Activated CD4-positive, alpha-beta T cell treated with anti-CD3 and anti-CD28 coated beads, Interleukin-2, amount 50 U/mL, for 4 hours (primary cell): ENCODE measurements at regions not wholly inside any gene's neighbourhood (a gene's known extent, or its start where the extent isn't known, plus 50 kb on each side); places are given as distances from the start of the nearest gene placed in this dataset.

Source experiments
- DNase-seq, 2 experiments: peaks; one replicate each; pipeline ENCODE4 v3.0.0-alpha.2; 2020

DNA sequence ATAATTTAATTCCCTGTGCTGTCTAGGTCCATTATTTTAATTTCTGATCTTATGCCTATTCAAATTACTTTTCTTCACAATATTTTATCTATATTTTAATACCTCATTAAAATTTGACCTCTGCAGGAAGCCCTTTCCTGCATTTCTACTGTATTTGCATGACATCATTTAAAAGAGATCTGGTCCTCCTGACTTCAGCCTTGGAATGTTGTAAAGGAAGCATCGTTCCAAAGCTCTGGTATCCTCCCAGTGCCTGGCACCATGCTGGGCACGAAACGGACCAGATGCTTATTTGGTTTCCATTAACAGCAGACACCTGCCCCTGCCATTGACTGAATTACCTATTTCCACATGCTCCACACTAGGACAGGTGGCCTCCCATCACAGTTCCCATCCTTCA lies 247.5 kb downstream of the KLF6 start:
- no peak for DNase-seq

DNA sequence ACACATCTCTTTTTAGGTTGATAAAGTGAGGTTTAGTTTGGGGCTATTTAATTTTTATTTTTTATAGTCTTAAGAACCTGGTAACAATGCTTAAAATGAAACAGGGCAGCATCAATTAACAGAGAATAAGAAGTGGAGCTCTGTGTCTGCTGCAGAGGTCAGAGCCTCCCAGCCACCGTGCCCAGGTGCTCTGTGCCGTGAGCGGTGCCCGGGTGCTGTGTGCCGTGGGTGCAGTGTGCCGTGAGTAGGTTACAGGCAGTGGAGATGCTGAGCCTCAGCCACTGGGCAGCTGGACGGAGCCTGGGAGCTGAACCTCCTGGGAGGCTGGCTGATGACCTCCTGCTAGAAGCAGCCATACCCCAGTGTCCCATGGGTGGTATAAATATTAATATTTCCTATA lies 250.0 kb downstream of the KLF6 start:
- DNase-seq: no peak

DNA sequence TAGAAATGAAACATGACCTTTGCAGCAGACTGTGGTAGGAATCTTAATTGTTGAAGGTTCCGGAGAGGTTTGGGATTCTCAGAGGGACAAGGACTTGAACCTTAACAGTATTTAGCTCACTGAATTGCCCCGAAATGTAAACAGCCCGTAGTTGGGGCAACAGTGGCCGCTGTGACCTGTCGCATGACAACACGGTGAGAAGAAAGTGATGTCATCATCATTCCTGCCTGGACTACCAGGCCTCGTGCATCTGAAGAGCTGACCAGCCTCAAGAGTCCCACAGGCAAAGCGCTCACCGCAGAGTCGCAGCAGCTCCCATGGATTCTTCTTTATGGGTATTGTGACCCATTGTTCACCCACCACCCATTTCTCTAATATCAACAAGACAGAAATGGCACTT lies 250.6 kb downstream of the KLF6 start:
- DNase-seq: no peak

DNA sequence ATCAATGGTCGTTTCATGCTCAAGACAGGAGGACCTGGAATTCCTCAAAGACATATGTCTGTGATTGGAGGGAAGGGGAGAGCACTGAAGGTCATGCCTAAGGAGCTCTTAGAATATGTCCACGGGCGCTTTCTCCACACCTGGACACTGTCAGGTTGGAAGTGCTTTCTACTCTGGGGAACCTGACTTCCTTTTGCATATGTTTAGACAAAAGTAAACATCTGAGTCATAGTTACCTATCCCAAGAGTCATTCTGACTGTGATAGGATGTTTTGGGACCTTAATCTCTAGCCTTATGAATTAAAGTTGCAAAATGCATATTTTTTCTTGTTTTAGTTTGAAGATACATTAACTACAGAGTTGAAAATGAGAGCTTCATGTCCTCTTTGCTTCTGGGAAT lies 251.7 kb downstream of the KLF6 start:
- no peak for DNase-seq

DNA sequence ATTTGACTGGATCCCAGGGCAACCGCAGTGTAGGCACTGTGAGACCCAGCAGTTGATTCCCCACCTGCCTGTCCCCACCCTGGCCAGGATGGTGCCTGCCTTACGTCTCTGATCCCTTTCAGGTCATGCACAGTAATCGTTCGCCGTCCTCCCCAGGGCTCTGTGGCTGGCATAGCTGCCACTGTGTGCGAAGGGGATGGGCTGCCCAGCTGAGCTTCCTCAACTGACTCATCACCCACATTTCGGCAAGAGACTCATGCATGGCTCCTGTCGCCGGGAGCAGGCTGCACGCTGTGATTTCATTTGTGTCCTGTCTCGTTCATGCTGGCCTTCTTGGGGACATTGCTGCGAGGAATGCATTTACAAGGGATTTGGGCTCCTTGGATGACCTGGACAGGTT lies 252.4 kb downstream of the KLF6 start:
- no peak for DNase-seq

DNA sequence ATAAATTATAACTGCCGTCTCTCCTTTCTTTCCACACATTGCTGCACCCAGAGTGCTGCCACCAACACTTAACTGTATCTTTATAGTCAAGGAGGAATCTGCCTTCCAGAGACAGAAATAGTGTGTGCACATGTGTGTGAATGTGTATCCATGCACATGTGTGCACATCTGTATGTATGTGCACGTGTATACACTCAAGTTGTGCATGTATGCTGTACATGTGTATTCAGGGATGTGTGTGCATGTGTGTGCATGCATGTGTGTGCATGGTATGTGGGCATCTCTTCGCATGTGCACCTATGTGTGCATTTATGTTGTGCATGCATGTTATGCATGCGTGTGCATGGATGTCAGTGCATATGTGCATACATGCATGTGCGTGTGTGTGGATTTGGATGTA lies 253.3 kb downstream of the KLF6 start:
- no peak for DNase-seq

DNA sequence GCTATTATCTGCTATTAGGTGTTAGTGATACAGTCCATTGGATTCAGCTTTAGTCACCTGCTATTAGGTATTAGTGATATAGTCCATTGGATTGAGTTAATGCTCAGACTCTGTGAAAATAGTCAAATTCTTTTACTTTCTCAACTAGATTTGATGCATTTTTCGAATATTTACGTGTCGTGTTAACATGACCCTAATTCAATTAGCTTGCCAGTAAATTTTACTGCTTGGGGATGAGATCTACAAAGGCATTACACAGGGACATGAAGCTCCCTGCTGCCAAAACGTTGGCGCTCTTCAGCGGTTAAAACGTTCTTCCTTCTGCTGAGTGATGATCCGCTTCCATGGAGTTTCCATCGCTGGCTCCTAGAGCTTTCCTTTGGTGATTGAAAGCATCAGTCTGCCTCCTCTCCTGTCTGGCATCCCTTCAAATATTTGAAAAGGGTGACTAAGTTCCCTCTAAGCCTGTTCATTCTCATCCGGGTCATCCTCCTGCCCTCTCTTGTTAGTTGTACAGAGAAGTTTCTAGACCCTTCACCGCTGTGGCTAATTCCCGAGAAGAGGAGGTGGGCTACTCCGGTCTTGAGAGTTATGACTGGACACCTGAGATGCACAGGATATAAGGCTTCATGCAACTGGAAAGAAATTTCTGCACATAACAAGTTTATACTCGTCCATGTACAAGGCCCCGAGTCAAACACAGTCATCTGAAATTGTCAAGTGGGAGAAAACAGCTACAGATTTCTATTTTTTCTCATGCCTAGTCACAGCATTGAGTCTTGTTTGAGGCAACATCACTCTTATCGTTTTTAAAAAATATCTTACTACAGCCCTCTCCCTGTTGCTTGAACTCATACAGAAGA lies 254.0 kb downstream of the KLF6 start:
- DNase-seq: no peak

DNA sequence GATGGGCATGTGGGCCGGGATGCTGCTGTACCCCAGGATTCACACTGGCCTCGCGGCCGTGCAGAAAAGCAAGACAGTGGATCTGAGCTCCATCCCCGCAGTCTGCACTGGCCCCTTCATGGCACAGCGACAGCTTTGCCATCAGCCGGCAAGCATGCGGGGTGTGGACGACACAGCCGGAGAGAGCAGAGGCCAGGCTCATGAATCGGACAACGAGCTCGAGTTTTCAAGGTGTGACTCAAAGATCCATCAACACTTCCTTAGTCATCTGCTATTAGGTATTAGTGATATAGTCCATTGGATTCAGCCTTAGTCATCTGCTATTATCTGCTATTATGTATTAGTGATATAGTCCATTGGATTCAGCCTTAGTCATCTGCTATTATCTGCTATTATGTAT lies 254.7 kb downstream of the KLF6 start:
- DNase-seq: no peak

DNA sequence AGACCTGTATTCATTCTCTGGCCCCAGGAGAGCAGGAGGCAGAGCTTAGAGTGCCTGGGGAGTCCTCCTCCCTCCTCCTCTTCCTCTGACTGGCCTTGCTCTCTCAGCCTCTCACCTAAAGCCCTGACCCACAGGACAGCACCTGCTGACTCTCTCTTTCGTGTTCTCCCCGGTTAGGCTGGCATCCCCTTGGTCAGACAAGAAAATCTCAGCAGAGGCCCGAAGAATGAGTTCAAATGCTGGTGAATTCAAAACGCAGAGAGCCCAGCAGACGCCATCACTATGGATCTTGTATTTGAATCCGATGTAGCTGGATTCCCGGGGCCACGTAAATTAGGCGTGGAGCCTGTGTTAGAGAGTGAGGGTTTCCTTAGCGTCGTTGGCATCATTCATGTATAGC lies 255.3 kb downstream of the KLF6 start:
- no peak for DNase-seq

DNA sequence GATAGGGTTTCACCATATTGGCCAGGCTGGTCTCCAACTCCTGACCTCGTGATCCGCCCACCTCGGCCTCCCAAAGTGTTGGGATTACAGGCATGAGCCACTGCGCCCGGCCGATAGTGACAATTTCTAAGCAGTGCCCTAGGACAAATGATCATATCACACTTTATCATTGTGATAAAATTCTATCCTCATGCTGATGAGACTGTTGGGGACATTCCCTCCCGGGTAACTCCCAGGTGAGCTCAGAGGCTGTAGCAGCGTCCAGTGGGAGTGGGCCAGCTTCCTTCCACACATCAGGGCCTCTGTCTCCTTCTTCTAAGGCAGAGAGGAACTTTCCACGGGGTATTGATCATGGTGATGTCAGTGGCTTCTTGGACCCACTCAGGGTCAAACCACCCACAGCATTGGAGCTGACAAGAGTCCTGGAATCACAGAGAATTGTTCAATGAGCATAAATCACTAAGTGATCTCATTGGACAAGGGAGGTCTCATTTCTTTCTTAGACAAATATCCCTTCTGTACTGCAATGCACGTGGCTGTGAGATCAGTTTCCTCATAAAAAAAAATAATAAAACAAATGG lies 256.1 kb downstream of the KLF6 start:
- DNase-seq: no peak

DNA sequence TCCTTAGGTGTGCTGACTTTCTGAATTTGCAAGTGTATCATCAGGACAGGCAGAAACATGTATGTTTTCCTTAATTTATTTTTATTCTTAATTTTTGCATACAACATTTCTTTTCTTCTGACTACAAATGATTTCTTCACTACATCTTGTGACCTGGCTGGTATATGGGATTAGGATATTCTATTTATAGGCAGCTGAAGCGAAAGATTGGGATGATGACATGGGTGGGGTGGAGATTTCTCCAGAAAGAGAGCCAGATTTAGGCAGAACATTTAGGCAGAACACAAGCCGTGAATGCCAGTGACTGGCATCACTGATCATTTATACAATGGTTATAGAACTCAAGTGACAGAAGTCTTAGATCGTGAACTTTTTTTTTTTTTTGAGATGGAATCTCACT lies 256.7 kb downstream of the KLF6 start:
- no peak for DNase-seq

DNA sequence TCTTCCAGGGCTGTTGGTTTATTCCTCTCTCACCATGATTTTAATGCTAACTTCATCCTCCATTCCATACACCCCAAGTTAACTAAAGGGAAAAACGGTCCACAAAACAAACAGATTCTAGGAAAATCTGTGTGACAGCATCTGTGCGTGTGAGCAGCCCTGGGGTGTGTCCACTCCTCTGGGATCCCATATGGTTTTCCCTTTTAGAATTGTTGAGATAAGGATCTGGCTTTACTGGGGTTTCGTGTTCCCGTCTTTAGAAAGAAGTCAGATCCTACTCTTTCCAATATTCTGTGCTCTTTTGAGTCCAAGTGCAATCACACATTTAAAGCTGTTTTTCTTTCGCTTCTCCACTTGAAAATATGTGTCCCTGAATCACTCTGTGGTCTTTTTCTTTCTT lies 257.1 kb downstream of the KLF6 start:
- no peak for DNase-seq

DNA sequence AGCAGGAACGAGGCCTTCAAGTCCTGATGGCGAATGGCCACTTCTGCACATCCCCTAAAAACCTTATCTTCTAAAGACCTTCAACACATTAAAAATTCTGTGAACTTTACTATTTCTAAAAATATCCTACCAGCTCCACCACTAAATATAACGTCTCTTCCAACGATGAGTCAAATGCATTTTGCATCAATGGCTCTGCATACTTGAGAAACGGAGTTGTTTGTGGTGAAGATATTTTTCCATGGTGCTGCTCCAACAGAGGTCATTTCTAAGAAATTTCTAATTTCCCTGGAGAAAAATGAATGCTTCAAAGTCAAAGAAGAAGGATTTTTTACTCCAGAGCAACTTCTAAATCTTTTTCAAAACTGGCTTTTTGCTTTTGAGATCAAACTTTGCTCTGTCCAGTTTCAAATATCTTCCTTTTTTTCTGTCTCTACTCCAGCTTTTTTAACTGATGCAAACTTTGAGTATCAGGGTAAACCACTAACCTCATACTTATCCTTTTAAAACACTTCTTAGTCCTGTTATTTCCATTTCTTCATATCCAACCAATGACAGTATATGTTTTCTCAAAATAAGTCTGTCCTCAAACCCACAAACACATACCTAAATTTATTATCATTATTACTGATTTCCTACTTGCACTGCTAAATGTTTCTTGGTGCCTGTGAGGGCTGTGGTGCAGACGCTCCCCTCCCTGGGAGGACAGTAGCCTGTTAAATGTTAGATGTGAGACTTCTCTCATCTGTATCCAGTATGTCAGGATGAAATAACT lies 258.1 kb downstream of the KLF6 start:
- no peak for DNase-seq

DNA sequence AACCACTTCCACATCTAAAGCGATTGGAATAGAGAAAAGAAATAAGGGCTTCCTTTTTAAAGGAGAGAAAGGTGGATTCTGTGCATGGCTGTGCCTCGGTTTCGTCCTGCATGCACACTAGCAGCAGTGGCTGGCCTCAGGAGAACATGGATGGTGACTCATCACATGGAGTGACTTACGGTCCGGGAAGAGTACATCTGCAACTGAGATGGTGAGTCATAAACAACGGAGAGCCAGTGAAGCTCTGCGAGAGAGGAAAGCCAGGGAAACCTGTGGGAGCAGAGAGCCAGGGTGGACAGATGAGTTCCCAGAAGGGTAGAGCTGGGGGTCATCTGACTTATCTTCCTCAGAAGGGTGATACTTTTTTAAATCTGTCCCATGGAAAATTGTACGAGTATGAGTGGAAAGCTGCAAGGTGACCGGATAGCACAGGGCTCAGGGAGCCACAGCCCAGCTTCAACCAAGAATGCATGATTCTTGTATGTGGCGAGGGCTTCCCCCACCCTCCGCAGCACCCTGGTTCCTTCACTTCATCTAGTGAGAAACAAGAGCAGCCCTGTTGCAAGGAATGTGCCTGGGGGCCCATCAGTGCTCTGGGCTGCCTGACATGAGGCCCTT lies 259.1 kb downstream of the KLF6 start:
- DNase-seq: no peak

DNA sequence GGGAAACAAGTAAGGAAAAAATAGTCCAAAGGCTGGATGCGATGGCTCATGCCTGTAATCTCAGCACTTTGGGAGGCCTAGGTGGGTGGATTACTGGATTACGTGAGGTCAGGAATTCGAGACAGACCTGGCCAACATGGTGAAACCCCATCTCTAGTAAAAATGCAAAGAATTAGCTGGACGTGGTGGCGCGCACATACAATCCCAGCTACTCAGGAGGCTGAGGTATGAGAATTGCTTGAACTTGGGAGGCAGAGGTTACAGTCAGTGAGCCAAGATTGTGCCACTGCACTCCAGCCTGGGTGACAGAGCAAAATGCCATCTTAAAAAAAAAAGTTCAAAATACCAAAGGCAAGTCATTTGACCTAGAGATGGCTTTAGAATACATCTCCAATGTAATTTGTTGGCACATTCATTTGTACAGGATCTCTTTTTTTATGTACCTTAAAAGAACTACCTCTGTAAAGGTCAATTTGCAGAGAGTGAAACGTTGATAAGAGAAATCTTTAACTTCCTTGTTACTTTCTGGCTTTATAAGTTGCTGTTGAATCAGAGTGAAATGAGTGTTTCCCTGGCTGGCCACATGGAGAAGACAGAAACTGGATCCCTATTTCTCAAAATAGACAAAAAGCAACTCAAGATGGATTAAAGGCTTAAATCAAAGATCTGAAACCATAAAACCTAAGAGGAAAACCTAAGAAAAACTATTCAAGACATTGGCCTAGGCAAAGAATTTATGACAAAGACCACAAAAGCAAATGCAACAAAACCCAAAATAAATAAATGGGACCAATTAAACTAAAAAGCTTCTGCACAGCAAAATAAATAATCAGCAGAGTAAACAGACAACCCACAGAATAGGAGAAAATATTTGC lies 260.7 kb downstream of the KLF6 start:
- no peak for DNase-seq

DNA sequence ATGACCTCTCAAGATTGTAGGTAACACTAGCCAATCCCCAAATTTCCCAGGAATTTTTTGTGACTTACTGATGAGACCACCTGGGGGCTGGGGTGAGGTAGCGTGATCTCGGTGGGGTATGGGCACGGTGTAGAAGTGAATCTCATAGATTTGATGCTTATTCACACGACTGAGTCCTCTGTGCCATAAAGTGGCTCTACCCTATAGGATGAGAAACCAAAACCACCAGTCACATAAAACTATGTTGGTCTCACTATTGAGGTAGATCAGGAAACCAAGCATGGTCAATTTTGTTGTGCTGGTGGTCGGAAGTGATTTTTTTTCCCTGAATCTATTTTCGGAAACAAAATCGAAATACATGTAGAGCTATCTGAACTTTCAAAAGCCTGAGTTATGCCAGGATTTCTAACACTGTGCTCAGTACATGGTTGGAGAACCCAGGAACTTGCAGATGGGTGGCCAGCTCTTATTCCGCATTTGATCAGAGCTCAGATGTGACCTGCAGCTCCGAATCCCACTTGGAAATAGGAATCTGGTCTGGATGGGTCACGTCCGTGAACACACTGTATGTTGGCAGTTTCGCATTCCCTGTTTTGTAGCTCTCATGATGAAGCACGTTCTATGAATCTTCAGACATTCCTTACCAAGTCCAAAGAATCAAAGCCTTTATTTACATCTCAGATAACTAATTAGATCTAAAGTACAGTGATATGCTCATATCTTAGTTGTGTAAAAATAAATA lies 261.5 kb downstream of the KLF6 start:
- DNase-seq: no peak

DNA sequence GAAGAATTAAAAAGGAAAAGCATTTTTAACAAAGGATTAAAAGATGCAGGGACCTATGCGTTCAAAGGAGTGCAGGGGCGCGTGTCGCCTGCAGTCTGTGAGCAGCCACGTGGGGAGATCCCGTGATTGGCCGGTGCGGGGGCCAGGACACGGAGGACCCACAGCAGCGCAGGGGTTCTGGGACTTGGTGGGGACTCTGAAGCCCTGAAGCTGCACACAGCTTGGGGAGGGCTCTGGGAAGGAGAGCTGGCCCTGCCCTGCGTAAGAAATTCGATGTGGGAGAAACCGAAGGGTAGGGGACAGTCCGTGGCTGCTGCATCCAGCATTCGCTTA lies 268.1 kb downstream of the KLF6 start:
- DNase-seq: no peak

DNA sequence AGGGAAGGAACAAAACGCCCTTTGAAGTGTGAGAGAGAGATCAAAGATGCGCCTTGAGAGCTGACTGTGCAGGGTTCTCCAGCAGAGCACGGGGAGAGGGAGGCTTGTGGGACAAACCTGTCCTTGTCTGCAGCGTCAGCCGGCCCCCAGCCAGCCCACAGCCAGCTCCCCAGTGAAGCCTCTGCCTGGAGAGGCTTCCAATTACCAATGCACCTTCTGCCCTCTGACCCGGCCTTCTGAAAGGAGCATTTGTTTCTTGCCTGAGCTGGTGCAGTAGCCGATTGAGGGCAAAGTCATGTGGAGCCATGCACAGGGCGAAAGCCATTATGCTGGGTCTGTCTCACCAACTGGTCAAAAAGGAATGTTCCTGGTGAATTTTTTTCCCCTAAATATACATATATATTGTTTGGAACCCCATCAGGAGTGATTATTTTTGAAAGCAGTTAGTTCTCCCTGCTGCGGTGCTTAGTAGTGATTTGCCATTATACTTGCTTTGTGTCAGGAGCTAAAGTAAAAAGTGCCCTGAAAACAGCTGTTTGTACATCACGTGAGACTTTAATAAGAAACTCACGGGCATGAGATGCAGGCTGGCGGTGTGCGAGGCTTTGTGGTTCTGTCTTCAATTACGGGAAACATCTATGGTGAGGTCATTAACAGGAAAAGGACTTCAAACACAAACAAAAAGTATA lies 268.6 kb downstream of the KLF6 start:
- no peak for DNase-seq

DNA sequence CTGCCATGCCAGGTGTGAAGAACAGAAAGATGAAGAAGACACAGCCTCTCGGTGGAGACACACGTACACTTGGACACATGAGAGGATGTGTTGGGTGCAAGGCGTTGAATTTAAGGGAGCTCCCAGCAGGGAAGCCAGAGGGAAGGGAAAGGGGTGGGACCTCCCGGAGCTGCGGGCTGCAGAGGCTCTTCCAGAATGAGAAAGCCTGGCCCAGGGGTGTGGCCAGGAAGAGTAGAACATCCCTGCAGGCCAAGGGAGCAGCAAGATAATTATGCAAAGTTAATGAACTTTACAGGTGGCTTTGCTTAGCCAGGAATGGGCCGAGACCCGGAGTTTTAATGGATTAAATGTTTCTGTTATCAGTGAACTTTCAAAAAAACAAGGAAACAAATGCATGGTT lies 270.3 kb downstream of the KLF6 start:
- no peak for DNase-seq

DNA sequence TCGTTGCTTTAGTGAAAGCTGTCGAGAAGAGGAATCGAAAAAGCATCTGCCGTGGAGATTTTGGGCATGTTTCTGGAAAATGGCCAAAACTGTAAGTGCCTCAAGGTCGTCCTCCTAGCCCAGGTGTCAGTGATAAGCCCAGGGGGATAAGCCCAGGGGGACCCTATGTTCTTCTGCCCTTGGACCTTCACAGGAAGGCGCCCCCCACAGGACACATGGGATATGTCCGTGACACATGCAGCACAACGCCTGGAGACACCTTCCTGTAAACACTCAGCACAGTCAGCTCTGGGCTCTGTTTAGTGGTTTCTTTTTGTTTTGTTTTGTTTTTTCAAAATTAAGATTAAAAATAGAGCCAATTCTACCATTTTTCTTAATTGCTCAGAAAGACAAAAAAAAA lies 272.7 kb downstream of the KLF6 start:
- DNase-seq: no peak

DNA sequence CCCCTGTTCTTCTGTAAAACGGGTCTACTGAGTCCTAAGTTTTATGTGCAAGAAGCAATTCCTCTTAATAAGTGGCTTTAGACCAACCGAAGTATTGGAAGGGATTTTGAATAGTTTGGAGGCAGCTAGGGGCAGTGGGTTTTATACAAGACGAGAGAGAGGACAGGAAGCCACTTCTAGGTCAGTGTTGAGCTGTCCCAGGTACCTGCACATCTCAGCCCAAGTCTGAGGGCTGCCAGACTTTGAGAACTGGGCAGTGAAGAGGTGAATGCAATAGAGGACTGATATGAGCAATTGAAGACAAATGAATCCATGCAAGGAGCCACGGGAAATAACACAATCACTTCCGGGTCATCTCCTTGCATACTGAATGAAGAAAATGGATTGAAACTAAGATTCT lies 273.5 kb downstream of the KLF6 start:
- no peak for DNase-seq
